Stimulated activated naive CD8-positive, alpha-beta T cell treated with anti-CD3 and anti-CD28 coated beads, Interleukin-15, Interleukin-2, amounts not matched to agents 100 ng/mL and 50 ng/mL, for 24 hours (primary cell): ENCODE measurements at regions not wholly inside any gene's neighbourhood (a gene's known extent, or its start where the extent isn't known, plus 50 kb on each side); places are given as distances from the start of the nearest gene placed in this dataset.
A peak's percentile ranks its signal among the peaks of the same experiment; 100 is the strongest.
"Not testable (repeated sequence)": the region's sequence is repeated elsewhere in the genome, so short reads cannot be mapped to it uniquely, and the experiment has no call there.

Experiments
- H3K27ac Mint-ChIP-seq: one replicate; pipeline ENCODE4 v1.8.0; 2021; ENCODE audit warnings: mild to moderate bottlenecking, mixed read lengths
- H3K27me3 Mint-ChIP-seq: one replicate; pipeline ENCODE4 v1.8.0; 2021; ENCODE audit warnings: mixed read lengths
- H3K36me3 Mint-ChIP-seq: one replicate; pipeline ENCODE4 v1.8.0; 2021; ENCODE audit warnings: low read depth, mixed read lengths
- H3K4me1 Mint-ChIP-seq: one replicate; pipeline ENCODE4 v1.8.0; 2021; ENCODE audit warnings: low read depth, mixed read lengths
- H3K4me3 Mint-ChIP-seq: one replicate; pipeline ENCODE4 v1.8.0; 2021; ENCODE audit warnings: mild to moderate bottlenecking, mixed read lengths
- H3K9me3 Mint-ChIP-seq: one replicate; pipeline ENCODE4 v1.8.0; 2021; ENCODE audit warnings: mixed read lengths

- Mint-ChIP-seq H3K27ac (no peak overlapping the region), H3K4me3 (no peak overlapping the region), H3K9me3 (peaks cover 9% of the 10 kb centered on the region), H3K36me3 (peaks cover 7% of the 10 kb centered on the region), H3K4me1 (peaks cover 22% of the 10 kb centered on the region), H3K27me3 (no peaks in the 10 kb centered on the region)
These were observed 319.0 kb upstream of the PTGER4 start for GRCh38 chr5:40360685-40361084.

GRCh38 chr5:40359832-40360231, 319.9 kb upstream of the PTGER4 start:
- Mint-ChIP-seq H3K4me1 (peaks cover 18% of the 10 kb centered on the region), H3K27ac (no peak overlapping the region), H3K36me3 (peaks cover 7% of the 10 kb centered on the region), H3K9me3 (peaks cover 9% of the 10 kb centered on the region), H3K4me3 (no peak overlapping the region), H3K27me3 (no peaks in the 10 kb centered on the region)

- H3K4me3 Mint-ChIP-seq, result no peak overlapping the region
- peaks cover 18% of the 10 kb centered on the region for H3K4me1 Mint-ChIP-seq
- peaks cover 8% of the 10 kb centered on the region for H3K9me3 Mint-ChIP-seq
- H3K27me3 Mint-ChIP-seq, result no peaks in the 10 kb centered on the region
- peaks cover 7% of the 10 kb centered on the region for H3K36me3 Mint-ChIP-seq
- no peak overlapping the region for H3K27ac Mint-ChIP-seq
These were observed 320.6 kb upstream of the PTGER4 start for GRCh38 chr5:40359093-40359492.

- Mint-ChIP-seq H3K27me3 (no peaks in the 10 kb centered on the region), H3K9me3 (peaks cover under 1% of the 10 kb centered on the region), H3K27ac (no peak overlapping the region), H3K4me1 (peaks cover 14% of the 10 kb centered on the region), H3K4me3 (no peak overlapping the region), H3K36me3 (peaks cover 2% of the 10 kb centered on the region)
These were observed 323.5 kb upstream of the PTGER4 start for GRCh38 chr5:40356248-40356647.

- peaks cover 13% of the 10 kb centered on the region for H3K4me1 Mint-ChIP-seq
- H3K4me3 Mint-ChIP-seq, result no peak overlapping the region
- H3K36me3 Mint-ChIP-seq, result peaks cover 6% of the 10 kb centered on the region
- no peak overlapping the region for H3K27ac Mint-ChIP-seq
- H3K9me3 Mint-ChIP-seq, result peaks cover 5% of the 10 kb centered on the region
- H3K27me3 Mint-ChIP-seq, result no peaks in the 10 kb centered on the region
These were observed 323.9 kb upstream of the PTGER4 start for GRCh38 chr5:40355846-40356245.

- Mint-ChIP-seq H3K4me3 (no peak overlapping the region), H3K4me1 (peaks cover 6% of the 10 kb centered on the region), H3K36me3 (peaks cover 12% of the 10 kb centered on the region), H3K27ac (no peak overlapping the region), H3K9me3 (peaks cover 12% of the 10 kb centered on the region), H3K27me3 (no peaks in the 10 kb centered on the region)
These were observed 324.5 kb upstream of the PTGER4 start for GRCh38 chr5:40355181-40355580.

- Mint-ChIP-seq H3K9me3 (peaks cover 21% of the 10 kb centered on the region), H3K36me3 (peaks cover 18% of the 10 kb centered on the region), H3K4me3 (no peak overlapping the region), H3K4me1 (no peaks in the 10 kb centered on the region), H3K27ac (no peak overlapping the region), H3K27me3 (no peaks in the 10 kb centered on the region)
These were observed 325.5 kb upstream of the PTGER4 start for GRCh38 chr5:40354171-40354570.

- Mint-ChIP-seq H3K27me3 (no peaks in the 10 kb centered on the region), H3K4me3 (no peak overlapping the region), H3K27ac (no peak overlapping the region), H3K9me3 (peaks cover 25% of the 10 kb centered on the region), H3K36me3 (peaks cover 19% of the 10 kb centered on the region), H3K4me1 (no peaks in the 10 kb centered on the region)
These were observed 326.3 kb upstream of the PTGER4 start for GRCh38 chr5:40353442-40353841.

- Mint-ChIP-seq H3K27me3 (no peaks in the 10 kb centered on the region), H3K9me3 (peaks cover 35% of the 10 kb centered on the region), H3K36me3 (peaks cover 19% of the 10 kb centered on the region), H3K4me3 (no peak overlapping the region), H3K4me1 (no peaks in the 10 kb centered on the region), H3K27ac (no peak overlapping the region)
These were observed 331.6 kb upstream of the PTGER4 start for GRCh38 chr5:40347981-40348725.

GRCh38 chr5:40346901-40347300, 332.8 kb upstream of the PTGER4 start:
- peaks cover 19% of the 10 kb centered on the region for H3K36me3 Mint-ChIP-seq

GRCh38 chr5:40338434-40338833, 341.3 kb upstream of the PTGER4 start:
- H3K4me3 Mint-ChIP-seq, H3K27me3 Mint-ChIP-seq, H3K36me3 Mint-ChIP-seq: not testable (repeated sequence)
- Mint-ChIP-seq H3K4me1 (peaks cover 34% of the 10 kb centered on the region), H3K27ac (peak overlapping the region; percentile 12), H3K9me3 (peaks cover 20% of the 10 kb centered on the region)

More at GRCh38 chr5:40346901-40347300, 332.8 kb upstream of the PTGER4 start:
- H3K4me1 Mint-ChIP-seq, result no peaks in the 10 kb centered on the region
- no peak overlapping the region for H3K4me3 Mint-ChIP-seq
- H3K9me3 Mint-ChIP-seq, result peaks cover 39% of the 10 kb centered on the region
- H3K27ac Mint-ChIP-seq, result no peak overlapping the region
- H3K27me3 Mint-ChIP-seq, result no peaks in the 10 kb centered on the region

GRCh38 chr5:40334242-40334635, 345.5 kb upstream of the PTGER4 start:
- H3K4me1 Mint-ChIP-seq, result peaks cover 42% of the 10 kb centered on the region
- no peak overlapping the region for H3K27ac Mint-ChIP-seq
- no peak overlapping the region for H3K4me3 Mint-ChIP-seq
- peaks cover 4% of the 10 kb centered on the region for H3K36me3 Mint-ChIP-seq
- peaks cover 16% of the 10 kb centered on the region for H3K9me3 Mint-ChIP-seq
- no peaks in the 10 kb centered on the region for H3K27me3 Mint-ChIP-seq

GRCh38 chr5:40333459-40334241, 346.1 kb upstream of the PTGER4 start:
- Mint-ChIP-seq H3K4me1 (peaks cover 38% of the 10 kb centered on the region), H3K9me3 (peaks cover 13% of the 10 kb centered on the region), H3K27me3 (no peaks in the 10 kb centered on the region), H3K4me3 (no peak overlapping the region), H3K36me3 (peaks cover 3% of the 10 kb centered on the region), H3K27ac (no peak overlapping the region)

- no peak overlapping the region for H3K27ac Mint-ChIP-seq
- no peaks in the 10 kb centered on the region for H3K27me3 Mint-ChIP-seq
- no peaks in the 10 kb centered on the region for H3K36me3 Mint-ChIP-seq
- no peak overlapping the region for H3K4me3 Mint-ChIP-seq
- H3K4me1 Mint-ChIP-seq, result peaks cover 32% of the 10 kb centered on the region
- peaks cover 9% of the 10 kb centered on the region for H3K9me3 Mint-ChIP-seq
These were observed 346.7 kb upstream of the PTGER4 start for GRCh38 chr5:40332970-40333369.

- H3K4me1 Mint-ChIP-seq, result peaks cover 20% of the 10 kb centered on the region
- H3K9me3 Mint-ChIP-seq, result peaks cover 3% of the 10 kb centered on the region
- no peak overlapping the region for H3K27ac Mint-ChIP-seq
- no peaks in the 10 kb centered on the region for H3K36me3 Mint-ChIP-seq
- no peak overlapping the region for H3K4me3 Mint-ChIP-seq
- no peaks in the 10 kb centered on the region for H3K27me3 Mint-ChIP-seq
These were observed 348.1 kb upstream of the PTGER4 start for GRCh38 chr5:40331616-40332015.
